ENCODE measurements at regions not wholly inside any gene's neighbourhood (a gene's known extent, or its start where the extent isn't known, plus 50 kb on each side); places are given as distances from the start of the nearest gene placed in this dataset.
"Not testable (repeated sequence)": the region's sequence is repeated elsewhere in the genome, so short reads cannot be mapped to it uniquely, and the experiment has no call there.

DNA sequence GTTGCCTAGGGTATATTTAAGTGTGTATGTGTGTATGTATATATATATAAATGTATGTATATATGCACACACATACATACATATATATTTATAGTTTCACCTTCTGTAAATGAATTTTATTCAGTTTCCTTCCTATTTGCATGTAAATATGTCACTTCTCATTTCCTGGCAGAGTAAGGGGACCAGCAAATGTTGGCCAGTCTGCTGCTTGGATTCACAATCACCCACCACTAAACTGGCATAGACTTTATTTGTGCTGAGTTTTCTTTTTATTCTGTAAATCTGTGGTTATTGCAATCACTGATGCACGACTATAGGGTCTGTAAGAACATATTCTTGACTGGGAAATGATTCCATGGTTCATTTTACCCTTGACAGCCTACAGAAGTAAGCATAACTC is 640.4 kb upstream of the FAM98A start:
- intact Hi-C loops (cut with DNase I), result no loop called here
- no peak for ATAC-seq (ENCODE audit: poor library complexity)

GRCh38 chr2:34234823-34235222 is 635.7 kb upstream of the FAM98A start:
- intact Hi-C loops (cut with DNase I), result no loop called here
- ATAC-seq (ENCODE audit: poor library complexity) (no peak), DNase-seq (no peak)

More for the DNA sequence above, 640.4 kb upstream of the FAM98A start:
- DNase-seq, result no peak

DNA sequence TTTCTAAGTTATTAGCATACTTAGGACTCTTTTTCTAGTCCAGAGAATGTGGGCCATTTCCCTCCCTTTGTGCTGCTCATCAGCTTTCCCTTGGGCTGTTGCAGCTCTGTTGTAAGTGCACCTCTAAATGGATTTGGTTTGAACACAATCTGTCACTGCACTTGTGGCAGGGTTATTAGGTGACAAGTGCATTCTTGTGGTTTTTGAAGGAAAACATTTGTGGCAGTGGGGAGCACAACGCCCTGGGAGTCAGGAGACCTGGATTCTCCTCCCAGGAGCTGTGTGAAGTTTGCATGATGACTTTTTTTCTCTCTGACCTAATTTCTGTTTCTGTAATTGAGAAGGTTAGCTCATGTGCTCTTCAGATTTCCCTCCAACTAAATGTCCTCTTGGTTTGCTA is 630.9 kb upstream of the FAM98A start:
- ATAC-seq (ENCODE audit: poor library complexity), result no peak
- no peak for DNase-seq
- intact Hi-C loops (cut with DNase I), result no loop called here

GRCh38 chr2:34215174-34215573 is 616.1 kb upstream of the FAM98A start:
- DNase-seq (no peak), ATAC-seq (ENCODE audit: poor library complexity) (no peak)
- intact Hi-C loops (cut with DNase I), result no loop called here

DNA sequence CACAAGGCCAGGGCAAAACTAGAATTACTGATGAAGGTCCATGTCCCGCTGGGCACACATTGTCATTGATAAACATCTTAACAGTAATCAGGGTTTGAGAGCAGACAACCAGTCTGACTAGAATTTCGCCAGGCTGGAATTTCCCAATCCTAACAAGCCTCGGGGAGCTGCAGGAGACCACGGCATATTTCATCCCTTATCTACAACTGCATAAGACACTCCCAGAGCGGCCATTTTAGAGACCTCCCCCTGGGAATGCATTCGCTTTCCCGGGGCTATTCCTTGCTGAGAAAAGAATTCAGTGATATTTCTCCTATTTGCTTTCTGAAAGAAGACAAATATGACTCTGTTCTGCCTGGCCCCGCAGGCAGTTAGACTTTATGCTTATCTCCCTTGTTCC is 611.3 kb upstream of the FAM98A start:
- not testable (repeated sequence) for DNase-seq; ATAC-seq (ENCODE audit: poor library complexity)

DNA sequence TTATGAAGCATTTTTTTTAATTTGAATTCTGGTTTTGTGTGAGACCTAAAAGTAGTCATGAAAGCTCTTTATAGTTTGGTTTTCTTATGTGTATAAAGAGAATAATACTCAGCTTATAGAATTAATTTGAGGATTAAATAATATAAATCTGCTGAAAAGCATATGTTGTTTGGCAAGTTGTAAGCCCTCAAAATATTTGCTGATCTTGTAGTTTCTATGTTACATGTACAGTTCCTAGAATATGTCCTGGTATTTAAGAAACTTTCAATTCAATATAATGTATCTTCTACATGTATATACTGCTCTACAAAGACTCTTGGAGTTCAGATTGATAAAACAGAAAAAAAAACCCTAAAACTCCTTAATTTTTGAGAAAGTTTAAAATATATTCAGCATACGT is 605.5 kb upstream of the FAM98A start:
- intact Hi-C loops (cut with DNase I), result no loop called here
- ATAC-seq (ENCODE audit: poor library complexity) (no peak), DNase-seq (no peak)

More for the DNA sequence above, 611.3 kb upstream of the FAM98A start:
- intact Hi-C loops (cut with DNase I), result not testable (repeated sequence)

- ATAC-seq (ENCODE audit: poor library complexity), result no peak
- no peak for DNase-seq
- intact Hi-C loops (cut with DNase I), result no loop called here
Measured at GRCh38 chr2:34201099-34201498, 602.0 kb upstream of the FAM98A start.

GRCh38 chr2:34199971-34200370 is 600.9 kb upstream of the FAM98A start:
- ATAC-seq (ENCODE audit: poor library complexity) (no peak), DNase-seq (no peak)
- intact Hi-C loops (cut with DNase I), result no loop called here

- no peak for DNase-seq
Measured at GRCh38 chr2:34193164-34193563, 594.1 kb upstream of the FAM98A start.

GRCh38 chr2:34188464-34189303 is 589.6 kb upstream of the FAM98A start:
- no peak for ATAC-seq (ENCODE audit: poor library complexity)
- intact Hi-C loops (cut with DNase I), result no loop called here
- DNase-seq, result no peak

More at GRCh38 chr2:34193164-34193563, 594.1 kb upstream of the FAM98A start:
- ATAC-seq (ENCODE audit: poor library complexity), result no peak
- intact Hi-C loops (cut with DNase I), result no loop called here

- intact Hi-C loops (cut with DNase I), result no loop called here
- no peak for DNase-seq
- ATAC-seq (ENCODE audit: poor library complexity), result no peak
Measured at GRCh38 chr2:34179511-34179910, 580.4 kb upstream of the FAM98A start.

- intact Hi-C loops (cut with DNase I), result no loop called here
- DNase-seq (no peak), ATAC-seq (ENCODE audit: poor library complexity) (no peak)
Measured at GRCh38 chr2:34178482-34178881, 579.4 kb upstream of the FAM98A start.

DNA sequence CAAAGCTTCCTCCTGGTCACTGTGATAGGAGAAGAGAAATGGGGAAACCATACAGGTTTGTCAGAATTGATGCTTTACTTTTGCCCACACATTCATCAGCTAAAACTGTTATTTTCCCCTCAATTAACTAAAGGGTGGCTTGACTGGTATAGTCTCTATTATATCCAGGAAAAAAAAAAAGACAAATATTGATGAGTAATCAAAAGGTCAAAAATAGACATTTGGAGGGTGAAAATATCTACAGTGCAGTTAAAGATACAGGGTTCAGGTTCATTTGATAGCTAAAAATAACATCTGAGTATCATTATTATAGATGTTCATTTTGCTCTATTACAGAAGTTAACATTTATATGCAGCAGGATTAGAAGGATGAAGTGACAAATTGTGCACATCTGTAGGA is 577.6 kb upstream of the FAM98A start:
- DNase-seq (no peak), ATAC-seq (ENCODE audit: poor library complexity) (no peak)
- intact Hi-C loops (cut with DNase I), result no loop called here

DNA sequence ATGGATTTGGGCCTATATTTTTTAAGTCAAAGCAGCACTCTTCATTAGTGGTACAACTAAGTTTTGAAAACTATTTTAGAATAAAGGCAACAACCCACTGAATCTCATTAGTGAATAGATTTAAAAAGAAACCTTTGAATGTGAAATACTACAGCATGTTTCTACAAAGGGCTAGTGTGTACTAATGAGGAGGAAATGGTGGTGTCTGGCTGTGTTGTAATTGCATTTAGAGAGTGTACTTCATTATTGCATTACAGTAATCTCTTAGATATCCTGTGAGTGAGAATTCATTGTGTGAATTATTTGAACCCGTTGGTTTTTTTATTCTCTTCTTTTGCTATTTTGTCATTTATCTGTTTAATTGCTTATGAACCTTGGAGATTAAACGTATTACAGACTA is 575.4 kb upstream of the FAM98A start:
- DNase-seq (no peak), ATAC-seq (ENCODE audit: poor library complexity) (no peak)
- intact Hi-C loops (cut with DNase I), result no loop called here

- intact Hi-C loops (cut with DNase I), result no loop called here
- ATAC-seq (ENCODE audit: poor library complexity) (no peak), DNase-seq (no peak)
Measured at GRCh38 chr2:34162231-34162630, 563.1 kb upstream of the FAM98A start.

DNA sequence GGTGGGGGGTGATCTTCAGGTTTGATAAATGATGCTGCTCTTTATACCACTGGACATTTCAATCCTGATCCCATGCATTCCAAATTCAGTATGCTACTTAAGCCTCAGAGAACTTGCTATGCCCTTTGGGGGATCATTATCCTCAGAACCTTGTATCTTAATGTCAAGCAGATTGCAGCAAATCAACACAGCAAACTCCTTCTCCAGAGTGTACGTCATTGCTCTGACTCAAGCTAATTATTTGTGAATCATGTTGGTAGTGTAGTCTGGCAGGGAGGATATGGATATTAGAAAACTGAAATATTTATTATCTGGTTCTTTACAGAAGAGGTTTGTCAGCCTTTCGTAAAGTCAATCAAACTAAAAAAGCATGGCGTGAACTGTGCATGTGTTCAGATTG is 562.5 kb upstream of the FAM98A start:
- intact Hi-C loops (cut with DNase I), result no loop called here
- no peak for ATAC-seq (ENCODE audit: poor library complexity)
- no peak for DNase-seq

DNA sequence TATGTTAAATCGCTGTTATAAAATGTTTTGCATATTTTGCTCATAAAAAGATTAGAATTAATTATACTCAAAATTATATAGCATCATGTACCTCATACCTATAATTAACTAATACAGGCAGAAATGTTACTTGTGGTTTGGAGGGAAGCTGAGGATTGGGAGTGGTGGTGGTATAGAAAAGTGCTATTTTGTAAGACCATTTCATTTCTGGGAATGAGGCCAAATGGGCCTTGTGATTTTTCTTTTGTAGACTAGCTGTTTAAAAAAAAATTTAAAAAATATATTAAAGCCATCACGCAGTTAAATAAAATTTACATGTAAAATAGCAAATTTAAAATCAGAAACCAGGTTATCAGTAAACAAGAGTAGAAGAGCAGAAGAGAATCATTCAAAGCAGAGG is 560.8 kb upstream of the FAM98A start:
- intact Hi-C loops (cut with DNase I), result no loop called here
- DNase-seq (no peak), ATAC-seq (ENCODE audit: poor library complexity) (no peak)

GRCh38 chr2:34153484-34153883 is 554.4 kb upstream of the FAM98A start:
- ATAC-seq (ENCODE audit: poor library complexity) (no peak), DNase-seq (no peak)
- intact Hi-C loops (cut with DNase I), result no loop called here

DNA sequence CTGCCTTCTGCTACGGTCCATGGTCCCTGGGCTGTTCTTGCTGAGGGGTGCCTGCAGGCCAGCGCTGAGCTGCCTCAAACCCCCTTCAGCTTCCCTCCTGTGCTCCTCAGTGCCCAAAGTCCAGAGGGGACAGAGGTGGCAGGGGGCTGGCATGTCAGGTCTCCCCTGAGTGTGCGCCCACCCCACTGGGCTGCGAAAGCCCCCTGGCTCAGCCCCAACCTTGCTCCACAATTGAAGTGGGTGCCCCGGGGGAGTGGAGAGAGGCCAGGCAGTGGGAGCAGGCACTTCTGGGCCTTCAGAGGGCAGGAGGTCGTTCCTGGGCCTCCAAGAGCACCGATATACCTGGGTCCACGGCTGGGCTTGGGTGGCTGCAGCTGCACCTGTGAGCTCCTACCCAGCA is 548.7 kb upstream of the FAM98A start:
- DNase-seq (no peak), ATAC-seq (ENCODE audit: poor library complexity) (no peak)
- intact Hi-C loops (cut with DNase I), result no loop called here

DNA sequence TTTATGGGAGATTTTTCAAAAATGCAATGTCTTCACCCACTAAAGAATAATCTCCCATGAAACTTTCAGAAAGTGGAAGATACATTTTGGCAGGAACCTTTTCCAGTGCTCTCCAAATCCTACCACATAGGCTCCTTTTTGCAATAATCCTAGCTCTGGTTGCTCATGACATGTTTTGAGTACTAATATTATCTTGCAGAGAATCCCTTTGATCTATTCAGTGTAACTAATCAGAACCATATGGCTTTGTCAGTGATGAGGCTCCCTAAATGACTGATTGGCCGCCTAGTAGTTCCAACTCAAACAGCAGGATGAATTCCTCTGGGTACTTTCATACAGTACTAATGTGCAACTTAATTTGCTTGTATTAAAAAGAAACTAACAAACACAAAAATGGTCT is 544.0 kb upstream of the FAM98A start:
- intact Hi-C loops (cut with DNase I), result no loop called here
- no peak for ATAC-seq (ENCODE audit: poor library complexity)

GRCh38 chr2:34142531-34143008 is 543.5 kb upstream of the FAM98A start:
- ATAC-seq (ENCODE audit: poor library complexity); intact Hi-C loops (cut with DNase I); DNase-seq: not testable (repeated sequence)

More for the DNA sequence above, 544.0 kb upstream of the FAM98A start:
- no peak for DNase-seq

All from Right ventricle myocardium superior (tissue), 1 donor.